ENCODE measurements at regions not wholly inside any gene's neighbourhood (a gene's known extent, or its start where the extent isn't known, plus 50 kb on each side); places are given as distances from the start of the nearest gene placed in this dataset.
A peak's percentile ranks its signal among the peaks of the same experiment; 100 is the strongest.
"Not testable (repeated sequence)": the region's sequence is repeated elsewhere in the genome, so short reads cannot be mapped to it uniquely, and the experiment has no call there.

GRCh38 chr3:194189243-194189791 is 53.4 kb downstream of the HES1 start:
- DNase-seq: no peak

- not testable (repeated sequence) for DNase-seq
These were observed 55.9 kb downstream of the HES1 start for GRCh38 chr3:194191850-194192249.

- DNase-seq: no peak
These were observed 58.3 kb downstream of the HES1 start for GRCh38 chr3:194194051-194194756.

- DNase-seq: no peak
These were observed 58.8 kb downstream of the HES1 start for GRCh38 chr3:194194757-194195085.

- DNase-seq: no peak
These were observed 59.7 kb downstream of the HES1 start for GRCh38 chr3:194195611-194196010.

- DNase-seq: no peak
These were observed 60.9 kb downstream of the HES1 start for GRCh38 chr3:194196876-194197275.

- no peak for DNase-seq
These were observed 61.5 kb downstream of the HES1 start for GRCh38 chr3:194197396-194197960.

- no peak for DNase-seq
These were observed 62.2 kb downstream of the HES1 start for GRCh38 chr3:194197981-194198695.

GRCh38 chr3:194198938-194199337 is 63.0 kb downstream of the HES1 start:
- DNase-seq: no peak

- DNase-seq: no peak
These were observed 64.6 kb downstream of the HES1 start for GRCh38 chr3:194200422-194201081.

GRCh38 chr3:194201953-194202666 is 66.2 kb downstream of the HES1 start:
- DNase-seq: no peak

GRCh38 chr3:194203482-194204041 is 67.6 kb downstream of the HES1 start:
- DNase-seq: no peak

- DNase-seq: peak; percentile 2
These were observed 68.4 kb downstream of the HES1 start for GRCh38 chr3:194204042-194204987.

- DNase-seq: peak; percentile 30
These were observed 69.8 kb downstream of the HES1 start for GRCh38 chr3:194205675-194206133.

- no peak for DNase-seq
These were observed 70.4 kb downstream of the HES1 start for GRCh38 chr3:194206320-194206719.

- DNase-seq: no peak
These were observed 72.8 kb downstream of the HES1 start for GRCh38 chr3:194208709-194209108.

GRCh38 chr3:194212161-194212844 is 76.4 kb downstream of the HES1 start:
- no peak for DNase-seq

- DNase-seq: no peak
These were observed 76.9 kb downstream of the HES1 start for GRCh38 chr3:194212845-194213331.

GRCh38 chr3:194215392-194215791 is 79.4 kb downstream of the HES1 start:
- no peak for DNase-seq
